ENCODE measurements at regions not wholly inside any gene's neighbourhood (a gene's known extent, or its start where the extent isn't known, plus 50 kb on each side); places are given as distances from the start of the nearest gene placed in this dataset.

GRCh38 chr9:30522061-30522460 lies 1862.4 kb upstream of the ACO1 start:
- TF ChIP-seq CTCF (IDR thresholded peaks at IDR 0.05): no peak
- no peak for TF ChIP-seq POLR2A (IDR thresholded peaks at IDR 0.05)
- TF ChIP-seq EP300 (IDR thresholded peaks at IDR 0.05): no peak
- no peak for TF ChIP-seq POLR2AphosphoS5 (IDR thresholded peaks at IDR 0.05)

Data from sigmoid colon (tissue), 4 donors.